Neural cell (in vitro differentiated cells): ENCODE measurements at regions not wholly inside any gene's neighbourhood (a gene's known extent, or its start where the extent isn't known, plus 50 kb on each side); places are given as distances from the start of the nearest gene placed in this dataset.

Experiments
- CTCF ChIP-seq: fragments of 450-650 bp; IDR thresholded peaks from 2 replicates; pipeline ENCODE4 v1.5.1; 2014; ENCODE audit warnings: antibody characterized with exemption, mild to moderate bottlenecking, moderate library complexity; ENCODE audit not compliant: poor library complexity, severe bottlenecking
- EP300 ChIP-seq: fragments of 450-650 bp; conservative IDR thresholded peaks from 2 replicates; pipeline ENCODE4 v1.6.1; 2014; ENCODE audit warnings: antibody characterized with exemption, mild to moderate bottlenecking, moderate library complexity; ENCODE audit not compliant: poor library complexity, severe bottlenecking
- EZH2 ChIP-seq: fragments of 200-600, 300-800 bp; shearing (Covaris generic), sonication (generic); IDR thresholded peaks from 2 replicates; pipeline ENCODE4 v1.6.1; 2014; ENCODE audit warnings: antibody characterized with exemption, low read length, borderline replicate concordance, mild to moderate bottlenecking; ENCODE audit not compliant: insufficient read depth, poor library complexity, severe bottlenecking
- MXI1 ChIP-seq: fragments of 450-650 bp; conservative IDR thresholded peaks from 2 replicates; pipeline ENCODE4 v1.6.1; 2014; ENCODE audit warnings: antibody characterized with exemption, mild to moderate bottlenecking; ENCODE audit not compliant: poor library complexity, severe bottlenecking
- POLR2AphosphoS5 ChIP-seq: IDR thresholded peaks from 2 replicates; pipeline ENCODE4 v1.6.1; 2012
- RAD21 ChIP-seq: fragments of 450-650 bp; conservative IDR thresholded peaks from 2 replicates; pipeline ENCODE4 v1.6.1; 2014; ENCODE audit warnings: antibody characterized with exemption, mild to moderate bottlenecking, moderate library complexity
- REST ChIP-seq: IDR thresholded peaks from 2 replicates; pipeline ENCODE4 v1.6.1; 2012; ENCODE audit warnings: borderline replicate concordance
- TAF1 ChIP-seq: IDR thresholded peaks from 2 replicates; pipeline ENCODE4 v1.6.1; 2012; ENCODE audit warnings: low read depth

GRCh38 chr13:109287553-109287952, 498.8 kb downstream of the IRS2 start:
- TF ChIP-seq CTCF (no peak), RAD21 (no peak), TAF1 (no peak), POLR2AphosphoS5 (peak; percentile 41), EP300 (peak; percentile 54), EZH2 (no peak), MXI1 (no peak), REST (no peak)
